GM23338 (cell line): ENCODE measurements at regions not wholly inside any gene's neighbourhood (a gene's known extent, or its start where the extent isn't known, plus 50 kb on each side); places are given as distances from the start of the nearest gene placed in this dataset.

ENCODE experiments used
- ATAC-seq: fragments of 200-7000 bp; cut with Tn5 transposase; 3 replicates; pipeline ENCODE4 v1.9.1; 2020
- DNase-seq: peaks from one replicate; pipeline ENCODE4 v3.0.0-alpha.2; 2015; ENCODE audit warnings: low spot score
- H2AFZ ChIP-seq: fragments of 200-600 bp; sonication (generic); 2 replicates; pipeline ENCODE4 v1.8.0; 2016; ENCODE audit warnings: antibody characterized with exemption, mild to moderate bottlenecking, moderate library complexity
- H3F3A ChIP-seq: fragments of 200-600 bp; sonication (generic); replicated peaks from 2 replicates; pipeline ENCODE4 v1.8.0; 2017; ENCODE audit warnings: antibody characterized with exemption, mixed run types, low read depth
- H3K27ac ChIP-seq: fragments of 200-600 bp; sonication (generic); 2 replicates; pipeline ENCODE4 v1.6.1; 2016; ENCODE audit warnings: low read depth
- H3K27me3 ChIP-seq: fragments of 200-600 bp; sonication (generic); 2 replicates; pipeline ENCODE4 v1.8.0; 2016; ENCODE audit warnings: mild to moderate bottlenecking, mixed run types, moderate library complexity; ENCODE audit not compliant: insufficient read depth
- H3K36me3 ChIP-seq: fragments of 200-600 bp; sonication (generic); 2 replicates; pipeline ENCODE4 v1.8.0; 2016; ENCODE audit warnings: mild to moderate bottlenecking; ENCODE audit not compliant: insufficient read depth
- H3K4me1 ChIP-seq: fragments of 200-600 bp; sonication (generic); 2 replicates; pipeline ENCODE4 v1.8.0; 2016; ENCODE audit warnings: mild to moderate bottlenecking, moderate library complexity; ENCODE audit not compliant: insufficient read depth
- H3K4me2 ChIP-seq: fragments of 200-600 bp; sonication (generic); 2 replicates; pipeline ENCODE4 v1.7.1; 2017; ENCODE audit warnings: mixed run types
- H3K4me3 ChIP-seq: fragments of 200-600 bp; sonication (generic); 2 replicates; pipeline ENCODE4 v1.6.1; 2016; ENCODE audit warnings: mixed run types
- H3K79me2 ChIP-seq: fragments of 200-600 bp; sonication (generic); replicated peaks from 2 replicates; pipeline ENCODE4 v1.8.0; 2017; ENCODE audit warnings: mild to moderate bottlenecking; ENCODE audit not compliant: insufficient read depth
- H3K9me2 ChIP-seq: fragments of 200-600 bp; sonication (generic); 2 replicates; pipeline ENCODE4 v1.8.0; 2017; ENCODE audit not compliant: insufficient read depth
- H4K20me1 ChIP-seq: fragments of 200-600 bp; sonication (generic); replicated peaks from 2 replicates; pipeline ENCODE4 v1.8.0; 2017; ENCODE audit warnings: mild to moderate bottlenecking; ENCODE audit not compliant: insufficient read depth
- H3K27ac Mint-ChIP-seq: 2 replicates; pipeline ENCODE4 v1.8.0; 2020; ENCODE audit warnings: inconsistent platforms, mild to moderate bottlenecking, moderate library complexity, mixed read lengths
- H3K27me3 Mint-ChIP-seq: 3 replicates; pipeline ENCODE4 v1.8.0; 2022; ENCODE audit warnings: low read depth, mild to moderate bottlenecking, moderate library complexity, mixed read lengths, inconsistent platforms; ENCODE audit not compliant: insufficient read depth, poor library complexity
- H3K36me3 Mint-ChIP-seq: 3 replicates; pipeline ENCODE4 v1.8.0; 2021; ENCODE audit warnings: low read depth, mild to moderate bottlenecking, inconsistent platforms, moderate library complexity, mixed read lengths
- H3K4me1 Mint-ChIP-seq: 3 replicates; pipeline ENCODE4 v1.8.0; 2020; ENCODE audit warnings: mild to moderate bottlenecking, inconsistent platforms, mixed read lengths
- H3K4me3 Mint-ChIP-seq: 3 replicates; pipeline ENCODE4 v1.8.0; 2021; ENCODE audit warnings: moderate library complexity, mild to moderate bottlenecking, inconsistent platforms, mixed read lengths
- H3K9me3 Mint-ChIP-seq: 3 replicates; pipeline ENCODE4 v1.8.0; 2020; ENCODE audit warnings: moderate library complexity, mild to moderate bottlenecking, inconsistent platforms, mixed read lengths
- CTCF ChIP-seq, 2 experiments: fragments of 200-600 bp in 1 of 2; sonication (generic) in 1 of 2; conservative IDR thresholded peaks; 2 replicates each; pipeline versions ENCODE4 v1.5.1 to v1.6.1; 2016 to 2017; ENCODE audit warnings: antibody characterized with exemption in 2 of 2, low read depth in 2 of 2, mild to moderate bottlenecking in 2 of 2, moderate library complexity in 1 of 2
- ETS1 ChIP-seq: IDR thresholded peaks from 2 replicates; pipeline ENCODE4 v1.6.1; 2016; ENCODE audit warnings: antibody characterized with exemption
- EZH2 ChIP-seq: fragments of 200-600 bp; sonication (generic); IDR thresholded peaks from one replicate; pipeline ENCODE4 v1.8.0; 2017; ENCODE audit warnings: antibody characterized with exemption, mild to moderate bottlenecking, low read depth; ENCODE audit not compliant: unreplicated experiment
- JUNB ChIP-seq: IDR thresholded peaks from one replicate; pipeline ENCODE4 v1.6.1; 2016; ENCODE audit warnings: antibody characterized with exemption; ENCODE audit not compliant: unreplicated experiment
- POLR2AphosphoS5 ChIP-seq: IDR thresholded peaks from 2 replicates; pipeline ENCODE4 v1.6.1; 2016; ENCODE audit warnings: antibody characterized with exemption, low read depth
- STAT1 ChIP-seq: IDR thresholded peaks from one replicate; pipeline ENCODE4 v1.6.1; 2016; ENCODE audit warnings: antibody characterized with exemption; ENCODE audit not compliant: unreplicated experiment
- ZNF462 ChIP-seq: fragments of 250-450 bp; sonication (Bioruptor Pico); IDR thresholded peaks from 2 replicates; pipeline ENCODE4 v1.5.0; 2020; ENCODE audit warnings: mild to moderate bottlenecking, moderate library complexity

- no peak for TF ChIP-seq ZNF462 (CRISPR knock-in tag)
- TF ChIP-seq ETS1 = no peak
- TF ChIP-seq EZH2 = no peak
- no peak for TF ChIP-seq STAT1
- TF ChIP-seq JUNB = no peak
These were observed 1390.1 kb upstream of the CDH8 start (continued) for GRCh38 chr16:63426275-63426870.

GRCh38 chr16:63422715-63423114, 1386.5 kb upstream of the CDH8 start:
- ATAC-seq (no peak), DNase-seq (no peak)
- Histone ChIP-seq H3K9me2 (no peaks in the 10 kb centered on the region), H3K27me3 (no peaks in the 10 kb centered on the region), H3K36me3 (no peaks in the 10 kb centered on the region), H3K4me2 (no peak overlapping the region), H2AFZ (no peak overlapping the region), H3K4me1 (no peaks in the 10 kb centered on the region), H3K79me2 (no peaks in the 10 kb centered on the region), H4K20me1 (no peaks in the 10 kb centered on the region), H3K4me3 (no peak overlapping the region), H3K27ac (no peak overlapping the region), H3F3A (no peaks in the 10 kb centered on the region)
- no peak overlapping the region for H3K27ac Mint-ChIP-seq
- H3K4me3 Mint-ChIP-seq = no peak overlapping the region
- H3K27me3 Mint-ChIP-seq = no peaks in the 10 kb centered on the region
- no peaks in the 10 kb centered on the region for H3K9me3 Mint-ChIP-seq
- no peaks in the 10 kb centered on the region for H3K36me3 Mint-ChIP-seq
- H3K4me1 Mint-ChIP-seq = no peaks in the 10 kb centered on the region
- TF ChIP-seq CTCF (conservative IDR thresholded peaks at IDR 0.05; ENCODE audit: low read depth in 2 of 2) = no peak
- TF ChIP-seq STAT1 = no peak
- no peak for TF ChIP-seq POLR2AphosphoS5
